OCI-LY7 (cell line): ENCODE measurements at regions not wholly inside any gene's neighbourhood (a gene's known extent, or its start where the extent isn't known, plus 50 kb on each side); places are given as distances from the start of the nearest gene placed in this dataset.

ENCODE experiments used
- CTCF ChIP-seq: fragments of 200-600 bp; sonication (generic); conservative IDR thresholded peaks from 2 replicates; pipeline ENCODE4 v1.5.1; 2014; ENCODE audit warnings: mild to moderate bottlenecking, antibody characterized with exemption, low read length, moderate library complexity, mixed read lengths
- EZH2phosphoT487 ChIP-seq: fragments of 200-600 bp; sonication (generic); IDR thresholded peaks from 2 replicates; pipeline ENCODE4 v1.6.1; 2018; ENCODE audit warnings: low read depth, borderline replicate concordance, mild to moderate bottlenecking, mixed run types, antibody characterized with exemption, low read length, moderate library complexity, mixed read lengths

GRCh38 chr15:26075770-26076169 lies 212.6 kb upstream of the ATP10A start:
- TF ChIP-seq CTCF (no peak), EZH2phosphoT487 (no peak)
